Occipital lobe (tissue), 1 donor: ENCODE measurements at regions not wholly inside any gene's neighbourhood (a gene's known extent, or its start where the extent isn't known, plus 50 kb on each side); places are given as distances from the start of the nearest gene placed in this dataset.

Experiments
- DNase-seq: peaks from one replicate; lab custom pipeline; 2025; lab: John Stamatoyannopoulos, UW

DNA sequence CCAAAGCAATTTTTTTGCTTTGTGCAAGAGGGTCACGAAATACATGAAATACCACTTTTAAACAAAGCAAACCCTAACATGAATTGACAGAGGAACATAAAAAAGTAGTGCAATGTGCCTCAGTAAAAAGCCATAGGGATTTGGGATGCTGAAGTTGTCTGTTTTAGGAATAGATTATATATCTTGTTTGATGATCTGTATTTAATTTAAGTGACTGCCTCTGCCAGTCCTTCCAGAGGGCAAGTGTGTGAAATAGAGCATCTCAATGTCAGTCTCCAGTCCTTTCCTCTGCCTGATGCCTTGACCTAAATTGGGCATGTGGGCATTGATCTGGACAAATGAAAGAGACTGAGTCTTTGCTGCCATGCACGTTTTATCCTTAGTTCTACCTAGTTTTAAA lies 222.8 kb downstream of the PTPRC start:
- no peak for DNase-seq

DNA sequence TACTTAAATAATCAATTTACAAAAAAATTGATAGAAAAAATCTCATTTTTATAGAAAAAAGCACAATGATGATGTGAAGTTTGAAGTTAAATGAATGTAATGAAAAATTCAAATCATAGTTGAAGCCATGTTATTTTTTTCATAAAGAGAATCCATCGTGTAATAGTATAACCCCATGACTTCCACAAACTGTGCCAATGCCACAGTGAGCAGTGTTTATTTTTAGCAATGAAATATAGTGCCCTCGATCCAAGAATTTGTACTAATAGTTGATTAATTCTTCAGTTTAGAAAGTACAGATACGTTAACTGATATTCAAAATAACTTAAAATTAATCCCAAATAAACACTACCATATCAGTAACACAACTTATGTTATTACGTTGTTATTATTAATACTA lies 225.9 kb downstream of the PTPRC start:
- DNase-seq = no peak

DNA sequence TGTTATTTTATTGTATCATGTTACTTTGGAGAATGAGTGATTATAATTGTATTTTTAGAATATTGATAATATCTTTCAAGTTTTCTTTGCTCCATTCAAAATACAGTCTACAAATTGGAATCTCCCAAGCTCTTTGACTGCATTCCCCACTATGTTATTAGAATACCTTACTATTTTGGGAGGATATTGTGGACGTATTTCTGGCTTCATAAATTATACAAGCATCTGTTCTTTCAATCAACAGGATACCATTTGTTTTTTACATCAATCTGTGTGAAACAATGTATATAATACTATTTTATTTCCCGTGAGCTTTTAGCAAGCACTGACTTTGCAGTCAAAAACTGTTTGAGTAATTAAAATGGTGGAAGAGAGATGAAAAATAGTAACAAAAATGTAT lies 226.5 kb downstream of the PTPRC start:
- DNase-seq = no peak

DNA sequence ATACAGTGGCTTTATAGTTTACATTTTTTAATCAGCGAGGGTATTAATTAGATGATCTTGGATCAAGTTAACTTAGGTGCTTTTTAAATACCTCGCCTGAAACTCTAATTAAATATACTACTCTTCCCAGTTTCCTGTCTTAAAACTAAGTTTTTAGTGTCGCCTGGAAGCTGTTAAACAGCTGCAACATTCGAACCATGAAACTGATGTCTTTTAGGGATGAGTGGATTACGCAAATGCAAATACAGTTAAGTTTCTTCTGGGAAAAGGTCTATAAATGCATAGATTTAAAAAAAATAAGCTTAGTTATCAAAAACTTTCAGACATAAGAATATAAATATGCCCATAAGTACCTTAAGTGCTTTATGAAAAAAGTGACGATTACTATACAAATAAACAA lies 228.3 kb downstream of the PTPRC start:
- DNase-seq = no peak

GRCh38 chr1:198873696-198874230 lies 234.9 kb downstream of the PTPRC start:
- DNase-seq = no peak

DNA sequence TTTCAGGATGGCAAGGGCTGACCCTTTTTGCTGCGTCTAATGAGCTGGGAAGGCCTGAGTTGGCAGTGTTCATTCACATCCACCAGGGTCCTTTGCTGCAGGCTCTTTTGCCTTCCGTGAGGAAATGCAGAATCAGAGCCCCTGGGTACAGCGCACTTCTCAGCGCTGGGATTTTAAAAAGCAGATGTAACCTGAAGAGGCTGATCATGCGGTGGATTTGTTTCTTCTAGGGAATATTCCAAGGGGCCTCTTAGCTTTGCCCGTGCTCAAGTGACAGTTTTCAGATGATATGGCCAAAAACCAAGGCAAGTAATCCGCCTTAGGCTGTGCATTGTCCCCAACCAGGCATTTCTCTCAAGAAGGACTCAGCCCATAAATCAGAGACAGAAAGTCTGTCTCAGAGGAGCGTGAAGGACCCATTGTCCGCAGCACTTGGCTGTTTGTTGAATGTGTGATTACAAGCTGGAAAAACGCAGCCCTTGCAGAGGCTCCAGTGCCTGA lies 237.6 kb downstream of the PTPRC start:
- DNase-seq = no peak

DNA sequence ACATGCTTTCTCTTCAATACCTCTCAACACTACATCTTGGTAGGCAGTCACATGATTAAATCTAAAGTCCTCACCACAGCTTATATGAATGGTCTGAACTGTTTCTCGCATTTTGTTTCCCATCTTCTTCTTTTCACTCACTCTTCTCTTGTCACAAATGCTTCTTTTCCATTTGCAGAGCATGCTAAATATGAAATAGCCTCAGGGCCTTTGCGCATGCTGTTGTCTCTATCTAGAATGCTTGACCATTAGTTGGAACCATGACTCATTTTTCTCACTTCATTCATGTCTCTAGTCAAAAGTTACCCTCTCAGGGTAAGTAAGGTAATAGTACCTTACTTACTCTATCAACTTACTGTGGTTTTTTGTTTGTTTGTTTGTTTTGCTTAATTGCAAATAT lies 239.7 kb downstream of the PTPRC start:
- DNase-seq = no peak

- no peak for DNase-seq
Measured at GRCh38 chr1:198879711-198880306, 241.0 kb downstream of the PTPRC start.

DNA sequence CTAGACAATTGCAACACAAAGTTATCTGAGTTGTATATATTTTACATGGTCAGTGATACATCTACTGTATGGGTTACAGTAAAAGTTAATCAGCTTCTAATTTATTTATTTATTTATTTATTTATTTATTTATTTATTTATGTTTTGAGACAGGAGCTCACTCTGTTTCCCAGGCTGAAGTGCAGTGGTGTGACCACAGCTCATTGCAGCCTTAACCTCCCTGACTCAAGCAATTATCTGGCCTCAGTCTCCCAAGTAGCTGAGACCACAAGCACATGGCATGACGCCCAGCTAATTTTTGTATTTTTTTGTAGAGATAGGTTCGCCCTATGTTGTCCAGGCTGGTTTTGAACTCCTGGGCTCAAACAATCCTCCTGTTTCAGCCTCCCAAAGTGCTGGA lies 241.6 kb downstream of the PTPRC start:
- DNase-seq = no peak

DNA sequence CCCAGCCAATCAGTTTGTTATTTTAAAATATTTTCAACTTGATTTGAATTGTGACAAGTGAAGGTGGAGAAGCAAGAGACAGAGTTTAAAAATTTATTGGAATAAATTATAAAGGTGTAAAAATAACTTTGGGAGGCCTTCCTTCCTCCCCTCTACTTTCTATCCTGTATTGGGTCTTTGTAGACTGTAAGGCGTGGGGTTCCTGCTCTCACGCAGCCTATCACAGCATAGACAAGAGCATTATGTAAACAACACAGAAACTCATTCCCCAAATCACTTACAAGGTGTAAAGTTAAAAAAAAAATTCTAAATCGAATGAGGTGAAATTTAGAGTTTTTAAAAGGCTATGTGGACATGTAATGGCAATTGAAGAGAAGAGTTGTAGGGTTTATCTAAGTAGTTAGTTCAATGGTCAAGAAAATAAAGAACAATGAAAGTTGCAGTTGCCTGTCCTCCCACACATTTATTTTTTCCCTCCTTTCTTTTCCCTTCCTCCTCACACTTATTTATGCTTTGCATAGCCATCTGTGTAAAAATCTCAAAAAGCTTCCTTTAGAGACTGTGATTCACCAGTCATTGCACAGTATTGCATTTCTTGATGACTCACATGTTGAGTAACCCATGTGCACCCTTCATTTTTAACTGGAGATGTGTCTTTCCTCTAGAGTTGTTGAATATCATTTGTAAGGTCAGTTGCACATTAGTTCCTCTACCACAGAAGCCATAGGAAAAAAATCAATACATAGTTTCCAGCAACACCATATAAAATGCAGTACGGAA lies 242.2 kb downstream of the PTPRC start:
- no peak for DNase-seq

GRCh38 chr1:198883184-198883583 lies 244.3 kb downstream of the PTPRC start:
- DNase-seq = no peak

DNA sequence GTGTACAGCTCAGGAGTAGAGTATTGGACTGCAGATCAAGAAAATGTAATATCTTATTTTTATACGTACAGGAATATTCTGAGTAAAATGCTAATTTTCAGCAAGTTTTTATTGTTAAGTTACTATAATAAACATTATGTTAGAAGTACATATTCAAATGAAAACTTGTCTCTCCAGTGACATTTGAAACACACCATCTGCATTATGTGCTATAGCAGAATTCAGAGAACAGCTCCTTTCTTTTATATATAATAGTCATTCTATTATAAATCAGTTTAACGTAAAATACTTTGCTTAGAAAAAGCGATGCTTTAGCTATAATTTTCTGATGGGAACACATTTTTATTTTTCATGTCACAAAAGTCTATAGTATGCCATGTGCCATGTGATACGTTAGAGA lies 249.0 kb downstream of the PTPRC start:
- no peak for DNase-seq

GRCh38 chr1:198888379-198888943 lies 249.6 kb downstream of the PTPRC start:
- DNase-seq = no peak

DNA sequence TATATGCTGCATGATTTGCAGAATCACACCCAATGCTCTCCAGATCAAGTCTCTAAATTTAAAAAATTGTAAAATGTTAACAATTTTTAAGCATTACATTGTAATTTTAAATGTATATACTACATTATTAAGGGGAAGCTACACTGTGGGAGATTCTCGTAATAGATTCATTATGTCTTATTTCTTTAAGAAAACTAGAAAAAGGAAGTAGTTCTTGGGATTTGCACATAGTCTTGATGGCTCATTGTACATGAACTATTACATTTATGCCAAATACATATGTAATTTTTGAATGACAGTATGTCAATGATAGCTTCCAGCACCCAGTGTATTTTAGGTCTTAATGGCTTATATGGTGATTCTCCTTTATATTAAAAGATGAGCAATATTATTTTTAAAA lies 250.3 kb downstream of the PTPRC start:
- DNase-seq = no peak

DNA sequence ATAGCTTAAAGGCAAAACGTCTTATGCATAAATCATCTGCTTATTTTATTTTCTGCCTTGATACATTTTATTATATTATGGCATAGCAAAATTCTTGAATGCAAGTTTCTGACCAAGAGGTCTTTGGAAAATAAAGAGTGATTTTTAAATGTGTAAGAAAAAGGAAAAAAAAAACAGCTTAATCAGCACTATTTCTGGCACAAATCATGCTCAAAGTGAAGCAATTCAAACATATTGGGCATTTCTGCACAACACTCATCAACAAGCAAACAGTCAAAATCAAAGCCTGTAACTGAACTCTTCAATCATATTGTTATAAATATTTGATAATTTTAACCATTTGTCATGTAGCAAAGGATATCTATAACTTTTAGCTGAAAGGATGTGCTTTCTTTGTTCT lies 250.9 kb downstream of the PTPRC start:
- DNase-seq = no peak

GRCh38 chr1:198890214-198890930 lies 251.5 kb downstream of the PTPRC start:
- no peak for DNase-seq

- DNase-seq = no peak
Measured at GRCh38 chr1:198892065-198892464, 253.2 kb downstream of the PTPRC start.

GRCh38 chr1:198893141-198893540 lies 254.3 kb downstream of the PTPRC start:
- DNase-seq = no peak

DNA sequence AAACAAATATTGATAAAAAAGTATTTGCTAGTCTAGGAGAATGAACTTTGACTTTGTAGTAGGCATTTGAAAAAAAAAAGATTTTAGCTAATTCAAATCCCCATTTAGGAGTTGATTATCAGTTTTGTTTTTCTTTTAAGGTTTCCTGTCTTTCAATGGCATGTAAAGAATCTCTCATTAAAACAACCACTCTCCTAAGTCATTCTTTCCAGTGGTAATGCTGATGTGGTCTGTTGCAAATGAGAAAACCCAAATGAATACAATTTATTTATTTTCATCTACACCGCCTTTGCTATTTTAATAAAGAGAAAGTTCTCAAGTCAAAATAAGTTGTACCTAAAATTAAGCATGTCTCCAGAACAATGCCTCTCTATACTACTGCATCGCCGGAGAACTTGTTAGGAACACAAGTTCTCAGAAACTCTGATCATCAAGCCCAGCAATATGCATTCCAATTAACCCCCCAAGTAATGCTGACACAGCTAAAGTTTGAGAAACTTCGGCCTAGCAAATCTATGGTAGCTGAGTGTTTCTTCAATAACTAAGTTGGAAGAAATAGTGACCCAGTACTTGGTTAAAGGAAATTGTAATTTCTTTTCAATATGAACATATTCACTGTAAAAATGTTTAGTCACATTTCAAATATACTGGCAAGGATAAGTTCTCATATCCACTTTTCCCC lies 255.1 kb downstream of the PTPRC start:
- DNase-seq = no peak

DNA sequence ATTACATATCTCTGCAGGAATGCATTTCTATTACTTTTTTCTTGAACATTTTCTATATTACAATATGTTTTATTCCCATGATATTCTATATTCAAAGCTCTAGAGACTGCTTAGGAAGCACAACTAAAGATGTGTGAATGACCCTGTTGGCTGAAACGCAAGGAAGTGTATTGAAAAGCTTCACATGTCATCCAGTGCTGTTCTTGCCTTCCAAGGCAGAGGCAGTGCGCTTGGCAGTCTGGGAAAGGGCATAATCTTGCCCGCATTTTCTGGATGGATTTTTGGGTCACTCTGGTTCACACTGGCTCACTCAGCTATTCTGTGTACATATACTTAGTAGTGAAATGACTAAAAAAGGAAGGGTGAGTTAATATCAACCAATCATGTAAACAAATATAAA lies 262.4 kb downstream of the PTPRC start:
- no peak for DNase-seq

DNA sequence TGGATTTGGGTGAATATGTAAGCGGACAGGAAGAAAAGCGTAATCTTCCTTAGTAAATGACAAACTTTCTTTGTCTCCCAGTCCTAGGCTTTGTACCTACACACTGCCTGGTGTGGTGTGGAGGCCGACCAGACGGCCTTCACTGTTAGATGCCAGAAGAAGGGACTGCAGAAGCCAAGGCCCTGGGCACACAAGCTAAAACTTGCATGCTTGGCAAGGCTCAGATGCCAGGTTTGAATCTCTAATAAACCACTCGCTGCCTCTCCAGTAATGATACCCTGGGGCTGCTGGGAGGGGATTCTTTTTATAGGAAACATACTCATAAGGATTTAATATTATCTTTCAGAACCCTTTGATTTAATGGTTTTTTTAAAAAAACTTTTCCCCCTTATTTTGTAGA lies 263.8 kb downstream of the PTPRC start:
- no peak for DNase-seq
